Osteoblast (primary cell): ENCODE measurements at regions not wholly inside any gene's neighbourhood (a gene's known extent, or its start where the extent isn't known, plus 50 kb on each side); places are given as distances from the start of the nearest gene placed in this dataset.

Experiments used
- DNase-seq: peaks from one replicate; pipeline ENCODE4 v3.0.0; 2011; ENCODE audit warnings: low spot score, mixed read lengths; ENCODE audit not compliant: insufficient read length; ENCODE audit errors: missing footprints
- H2AFZ ChIP-seq: 2 replicates; pipeline ENCODE4 v1.6.0; 2011; ENCODE audit warnings: mild to moderate bottlenecking, low read length
- H3K27ac ChIP-seq: 2 replicates; pipeline ENCODE4 v1.5.1; 2011; ENCODE audit warnings: mild to moderate bottlenecking, low read depth, low read length, moderate library complexity
- H3K27me3 ChIP-seq: 2 replicates; pipeline ENCODE4 v1.6.0; 2012; ENCODE audit warnings: mild to moderate bottlenecking, control low read depth, inconsistent platforms, low read length, moderate library complexity; ENCODE audit not compliant: insufficient read depth
- H3K36me3 ChIP-seq: 2 replicates; pipeline ENCODE4 v1.5.1; 2011; ENCODE audit warnings: mild to moderate bottlenecking, low read length, control low read depth, moderate library complexity; ENCODE audit not compliant: insufficient read depth
- H3K4me1 ChIP-seq: 2 replicates; pipeline ENCODE4 v1.5.1; 2011; ENCODE audit warnings: mild to moderate bottlenecking, low read length, control low read depth, moderate library complexity; ENCODE audit not compliant: insufficient read depth
- H3K4me2 ChIP-seq: 2 replicates; pipeline ENCODE4 v1.6.0; 2011; ENCODE audit warnings: mild to moderate bottlenecking, low read length; ENCODE audit not compliant: insufficient read depth
- H3K4me3 ChIP-seq: fragments of 200-600 bp; sonication (generic); 3 replicates; pipeline ENCODE4 v1.5.1; 2012; ENCODE audit warnings: mild to moderate bottlenecking, low read length, inconsistent platforms; ENCODE audit not compliant: insufficient read depth
- H3K79me2 ChIP-seq: 2 replicates; pipeline ENCODE4 v1.6.0; 2012; ENCODE audit warnings: mild to moderate bottlenecking, low read length, control low read depth, inconsistent platforms; ENCODE audit not compliant: insufficient read depth
- H3K9me3 ChIP-seq: 2 replicates; pipeline ENCODE4 v1.5.1; 2011; ENCODE audit warnings: low read depth, low read length, control low read depth
- H4K20me1 ChIP-seq: 2 replicates; pipeline ENCODE4 v1.6.0; 2012; ENCODE audit warnings: mild to moderate bottlenecking, low read length, control low read depth; ENCODE audit not compliant: insufficient read depth
- TF ChIP-seq, protein P1 (sequence below): IDR thresholded peaks from 2 replicates; pipeline ENCODE4 v1.5.1; 2011; ENCODE audit warnings: mild to moderate bottlenecking, low read depth, low read length, moderate library complexity; ENCODE audit errors: extremely low read depth

DNA sequence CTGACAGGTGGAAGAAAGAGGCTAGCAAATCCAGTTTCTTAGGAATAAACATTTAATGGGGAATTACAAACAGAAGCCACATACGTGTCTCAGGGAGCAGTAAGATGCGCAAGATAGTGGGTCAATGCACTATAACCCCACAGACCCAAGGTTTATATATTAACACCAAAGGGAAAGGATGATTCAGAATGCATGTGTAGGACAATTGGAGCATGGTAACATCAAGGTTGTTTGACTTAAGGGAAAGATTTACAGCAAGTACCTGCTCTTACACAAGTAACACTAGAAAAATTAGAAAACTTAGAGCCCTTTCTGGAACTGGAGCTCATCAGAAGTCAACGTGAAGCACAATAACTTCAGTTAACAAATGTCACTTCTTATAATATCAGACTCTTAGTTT lies 161.1 kb upstream of the ZWINT start:
- Histone ChIP-seq H3K4me2 (no peak overlapping the region), H3K36me3 (no peaks in the 10 kb centered on the region), H3K4me1 (no peaks in the 10 kb centered on the region), H3K27me3 (no peaks in the 10 kb centered on the region), H3K4me3 (no peak overlapping the region), H4K20me1 (no peaks in the 10 kb centered on the region), H3K27ac (no peak overlapping the region), H3K79me2 (no peaks in the 10 kb centered on the region), H3K9me3 (no peaks in the 10 kb centered on the region), H2AFZ (no peak overlapping the region)
- TF ChIP-seq, protein P1, sequence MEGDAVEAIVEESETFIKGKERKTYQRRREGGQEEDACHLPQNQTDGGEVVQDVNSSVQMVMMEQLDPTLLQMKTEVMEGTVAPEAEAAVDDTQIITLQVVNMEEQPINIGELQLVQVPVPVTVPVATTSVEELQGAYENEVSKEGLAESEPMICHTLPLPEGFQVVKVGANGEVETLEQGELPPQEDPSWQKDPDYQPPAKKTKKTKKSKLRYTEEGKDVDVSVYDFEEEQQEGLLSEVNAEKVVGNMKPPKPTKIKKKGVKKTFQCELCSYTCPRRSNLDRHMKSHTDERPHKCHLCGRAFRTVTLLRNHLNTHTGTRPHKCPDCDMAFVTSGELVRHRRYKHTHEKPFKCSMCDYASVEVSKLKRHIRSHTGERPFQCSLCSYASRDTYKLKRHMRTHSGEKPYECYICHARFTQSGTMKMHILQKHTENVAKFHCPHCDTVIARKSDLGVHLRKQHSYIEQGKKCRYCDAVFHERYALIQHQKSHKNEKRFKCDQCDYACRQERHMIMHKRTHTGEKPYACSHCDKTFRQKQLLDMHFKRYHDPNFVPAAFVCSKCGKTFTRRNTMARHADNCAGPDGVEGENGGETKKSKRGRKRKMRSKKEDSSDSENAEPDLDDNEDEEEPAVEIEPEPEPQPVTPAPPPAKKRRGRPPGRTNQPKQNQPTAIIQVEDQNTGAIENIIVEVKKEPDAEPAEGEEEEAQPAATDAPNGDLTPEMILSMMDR: no peak
- no peak for DNase-seq

DNA sequence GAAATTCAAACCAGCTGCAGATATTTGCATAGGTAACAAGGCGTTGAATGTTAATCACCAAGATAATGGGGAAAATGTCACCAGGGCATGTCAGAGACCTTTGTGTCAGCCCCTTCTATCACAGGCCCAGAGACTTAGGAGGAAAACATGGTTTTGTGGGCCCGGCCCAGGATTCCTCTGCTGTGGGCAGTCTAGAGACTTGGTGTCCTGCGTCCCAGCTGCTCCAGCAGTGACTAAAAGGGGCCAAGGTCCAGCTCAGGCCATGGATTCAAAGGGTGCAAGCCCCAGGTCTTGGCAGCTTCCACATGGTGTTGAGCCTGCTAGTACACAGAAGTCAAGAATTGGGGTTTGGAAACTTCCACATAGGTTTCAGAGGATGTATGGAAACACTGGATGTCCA lies 147.5 kb upstream of the ZWINT start:
- Histone ChIP-seq H3K4me1 (no peaks in the 10 kb centered on the region), H3K79me2 (no peaks in the 10 kb centered on the region), H3K27me3 (no peaks in the 10 kb centered on the region), H3K27ac (no peak overlapping the region), H4K20me1 (no peaks in the 10 kb centered on the region), H3K9me3 (peaks cover 2% of the 10 kb centered on the region), H2AFZ (no peak overlapping the region), H3K4me2 (no peak overlapping the region), H3K36me3 (no peaks in the 10 kb centered on the region), H3K4me3 (no peak overlapping the region)
- no peak for DNase-seq
- TF ChIP-seq, protein P1: no peak

DNA sequence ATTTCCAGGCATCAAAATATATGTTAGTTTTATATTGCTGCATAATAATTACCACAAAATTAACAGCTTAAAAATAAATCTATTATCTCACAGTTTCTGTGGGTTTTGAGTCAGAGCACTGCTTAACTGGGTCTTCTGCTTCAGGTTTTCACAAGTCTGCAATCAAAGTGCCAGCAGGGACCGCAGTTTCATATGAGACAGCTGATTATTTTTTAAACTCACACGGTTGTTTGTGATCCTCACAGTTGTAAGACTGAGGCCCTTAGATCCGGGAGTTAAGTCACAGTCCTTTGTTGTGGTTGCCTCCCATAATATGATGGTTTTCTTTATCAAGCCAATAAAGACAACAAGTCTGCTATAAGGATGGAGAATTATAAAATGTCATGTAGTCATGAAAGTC lies 146.0 kb upstream of the ZWINT start:
- no peak overlapping the region for H3K4me2 ChIP-seq
- H3K27me3 ChIP-seq: no peaks in the 10 kb centered on the region
- H3K4me1 ChIP-seq: no peaks in the 10 kb centered on the region
- peak; percentile 11 for DNase-seq
- H2AFZ ChIP-seq: no peak overlapping the region
- H3K9me3 ChIP-seq: peaks cover 2% of the 10 kb centered on the region
- no peaks in the 10 kb centered on the region for H3K79me2 ChIP-seq
- TF ChIP-seq, protein P1: no peak
- H4K20me1 ChIP-seq: no peaks in the 10 kb centered on the region
- H3K27ac ChIP-seq: no peak overlapping the region
- H3K36me3 ChIP-seq: no peaks in the 10 kb centered on the region
- H3K4me3 ChIP-seq: no peak overlapping the region

DNA sequence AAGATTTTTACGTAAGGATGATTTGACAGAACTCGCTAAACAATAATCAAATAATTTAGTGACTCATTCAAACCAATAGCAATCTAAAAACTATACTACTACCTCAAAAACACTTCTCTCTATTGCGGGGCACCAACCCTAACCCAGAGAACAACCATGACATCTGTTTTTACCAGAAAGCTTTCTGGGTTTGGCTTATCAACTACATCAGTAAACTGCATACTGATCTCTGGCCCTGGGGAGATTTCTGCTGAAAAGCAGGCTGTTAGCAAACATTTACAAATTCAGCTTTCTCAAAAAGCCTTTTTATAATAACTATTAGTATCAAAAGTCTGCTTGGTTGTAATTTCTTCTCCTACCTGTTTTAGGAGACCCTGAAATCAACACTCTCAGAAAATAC lies 144.5 kb upstream of the ZWINT start:
- H3K27ac ChIP-seq: no peak overlapping the region
- no peaks in the 10 kb centered on the region for H3K79me2 ChIP-seq
- no peak overlapping the region for H2AFZ ChIP-seq
- H3K27me3 ChIP-seq: no peaks in the 10 kb centered on the region
- no peaks in the 10 kb centered on the region for H3K4me1 ChIP-seq
- no peak overlapping the region for H3K4me2 ChIP-seq
- no peak for DNase-seq
- no peaks in the 10 kb centered on the region for H4K20me1 ChIP-seq
- H3K9me3 ChIP-seq: peaks cover 2% of the 10 kb centered on the region
- TF ChIP-seq, protein P1: no peak
- no peak overlapping the region for H3K4me3 ChIP-seq
- H3K36me3 ChIP-seq: no peaks in the 10 kb centered on the region
